MM.1S (cell line): ENCODE measurements at regions not wholly inside any gene's neighbourhood (a gene's known extent, or its start where the extent isn't known, plus 50 kb on each side); places are given as distances from the start of the nearest gene placed in this dataset.

Source experiments
- EZH2 ChIP-seq: fragments of 300-600 bp; sonication (generic); optimal IDR thresholded peaks from 2 replicates; pipeline ENCODE3; 2017; ENCODE audit warnings: low read depth, mild to moderate bottlenecking, antibody characterized with exemption, low read length, mixed read lengths
- TF ChIP-seq, protein P1 (sequence below): fragments of 300-600 bp; sonication (generic); IDR thresholded peaks from 2 replicates; pipeline ENCODE4 v1.5.1; 2016; ENCODE audit warnings: antibody characterized with exemption, low read length, mixed read lengths

DNA sequence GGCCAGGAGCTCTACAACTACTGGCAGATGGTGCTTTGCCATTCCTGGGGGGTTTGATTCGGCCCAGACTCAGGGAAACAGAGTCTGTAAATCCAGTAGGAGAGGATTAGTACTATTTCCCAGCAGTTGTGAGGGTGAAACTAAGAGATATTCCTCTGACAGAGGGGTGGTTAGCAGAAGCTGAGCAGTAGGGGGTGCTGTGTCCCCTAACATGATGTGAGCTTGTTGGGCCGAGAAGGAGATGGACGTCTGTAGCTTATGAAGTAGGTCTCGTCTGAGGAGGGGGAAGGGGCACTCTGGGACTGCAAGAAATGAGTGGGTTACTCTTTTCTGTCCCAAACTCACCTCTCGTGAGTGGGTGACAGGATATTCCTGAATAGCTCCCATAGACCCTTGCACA is 179.2 kb upstream of the MBL2 start:
- TF ChIP-seq EZH2 = no peak
- TF ChIP-seq, protein P1, sequence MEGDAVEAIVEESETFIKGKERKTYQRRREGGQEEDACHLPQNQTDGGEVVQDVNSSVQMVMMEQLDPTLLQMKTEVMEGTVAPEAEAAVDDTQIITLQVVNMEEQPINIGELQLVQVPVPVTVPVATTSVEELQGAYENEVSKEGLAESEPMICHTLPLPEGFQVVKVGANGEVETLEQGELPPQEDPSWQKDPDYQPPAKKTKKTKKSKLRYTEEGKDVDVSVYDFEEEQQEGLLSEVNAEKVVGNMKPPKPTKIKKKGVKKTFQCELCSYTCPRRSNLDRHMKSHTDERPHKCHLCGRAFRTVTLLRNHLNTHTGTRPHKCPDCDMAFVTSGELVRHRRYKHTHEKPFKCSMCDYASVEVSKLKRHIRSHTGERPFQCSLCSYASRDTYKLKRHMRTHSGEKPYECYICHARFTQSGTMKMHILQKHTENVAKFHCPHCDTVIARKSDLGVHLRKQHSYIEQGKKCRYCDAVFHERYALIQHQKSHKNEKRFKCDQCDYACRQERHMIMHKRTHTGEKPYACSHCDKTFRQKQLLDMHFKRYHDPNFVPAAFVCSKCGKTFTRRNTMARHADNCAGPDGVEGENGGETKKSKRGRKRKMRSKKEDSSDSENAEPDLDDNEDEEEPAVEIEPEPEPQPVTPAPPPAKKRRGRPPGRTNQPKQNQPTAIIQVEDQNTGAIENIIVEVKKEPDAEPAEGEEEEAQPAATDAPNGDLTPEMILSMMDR = peak; percentile 61
